ENCODE measurements at regions not wholly inside any gene's neighbourhood (a gene's known extent, or its start where the extent isn't known, plus 50 kb on each side); places are given as distances from the start of the nearest gene placed in this dataset.

GRCh38 chr13:111534751-111535522 is 214.5 kb downstream of the TEX29 start:
- Histone ChIP-seq H3K9me3 (ENCODE audit: low read depth) (no peaks in the 10 kb centered on the region), H3K27ac (no peak overlapping the region), H3K4me3 (no peak overlapping the region), H3K27me3 (peaks cover 98% of the 10 kb centered on the region), H3K36me3 (no peaks in the 10 kb centered on the region), H3K4me1 (ENCODE audit: low read depth) (no peaks in the 10 kb centered on the region)
- DNase-seq (ENCODE audit: low read depth in 1 of 2, low spot score in 1 of 2): peak in 1 of 2 donors; percentile 34
- no peak for TF ChIP-seq CTCF (IDR thresholded peaks at IDR 0.05; ENCODE audit: low read depth, low read length)

GRCh38 chr13:111535523-111535811 is 215.0 kb downstream of the TEX29 start:
- no peak overlapping the region for H3K27ac ChIP-seq
- H3K4me3 ChIP-seq: no peak overlapping the region
- no peaks in the 10 kb centered on the region for H3K36me3 ChIP-seq
- peaks cover 97% of the 10 kb centered on the region for H3K27me3 ChIP-seq
- H3K4me1 ChIP-seq (ENCODE audit: low read depth): no peaks in the 10 kb centered on the region
- no peak for TF ChIP-seq CTCF (IDR thresholded peaks at IDR 0.05; ENCODE audit: low read depth, low read length)
- DNase-seq (ENCODE audit: low read depth in 1 of 2, low spot score in 1 of 2): no peak
- no peaks in the 10 kb centered on the region for H3K9me3 ChIP-seq (ENCODE audit: low read depth)

- H3K27me3 ChIP-seq: peaks cover 94% of the 10 kb centered on the region
- no peaks in the 10 kb centered on the region for H3K9me3 ChIP-seq (ENCODE audit: low read depth)
- no peaks in the 10 kb centered on the region for H3K36me3 ChIP-seq
- no peak overlapping the region for H3K4me3 ChIP-seq
- DNase-seq (ENCODE audit: low read depth in 1 of 2, low spot score in 1 of 2): no peak
- H3K4me1 ChIP-seq (ENCODE audit: low read depth): no peaks in the 10 kb centered on the region
- TF ChIP-seq CTCF (IDR thresholded peaks at IDR 0.05; ENCODE audit: low read depth, low read length): no peak
- no peak overlapping the region for H3K27ac ChIP-seq
Observed at GRCh38 chr13:111536075-111536642, 215.7 kb downstream of the TEX29 start.

- Histone ChIP-seq H3K4me1 (ENCODE audit: low read depth) (no peaks in the 10 kb centered on the region), H3K27me3 (peaks cover 83% of the 10 kb centered on the region), H3K4me3 (no peak overlapping the region), H3K9me3 (ENCODE audit: low read depth) (no peaks in the 10 kb centered on the region), H3K36me3 (no peaks in the 10 kb centered on the region), H3K27ac (no peak overlapping the region)
- DNase-seq (ENCODE audit: low read depth in 1 of 2, low spot score in 1 of 2): no peak
- no peak for TF ChIP-seq CTCF (IDR thresholded peaks at IDR 0.05; ENCODE audit: low read depth, low read length)
Observed at GRCh38 chr13:111537115-111537728, 216.8 kb downstream of the TEX29 start.

- H3K27me3 ChIP-seq: peaks cover 76% of the 10 kb centered on the region
Observed at GRCh38 chr13:111537843-111538499, 217.5 kb downstream of the TEX29 start.

More at GRCh38 chr13:111537843-111538499, 217.5 kb downstream of the TEX29 start:
- Histone ChIP-seq H3K4me3 (no peak overlapping the region), H3K9me3 (ENCODE audit: low read depth) (no peaks in the 10 kb centered on the region), H3K36me3 (no peaks in the 10 kb centered on the region), H3K27ac (no peak overlapping the region), H3K4me1 (ENCODE audit: low read depth) (no peaks in the 10 kb centered on the region)
- no peak for DNase-seq (ENCODE audit: low read depth in 1 of 2, low spot score in 1 of 2)
- TF ChIP-seq CTCF (IDR thresholded peaks at IDR 0.05; ENCODE audit: low read depth, low read length): no peak

All from cardiac muscle cell (in vitro differentiated cells and primary cell).